UCSD-AML1 (cell line): ENCODE measurements at regions not wholly inside any gene's neighbourhood (a gene's known extent, or its start where the extent isn't known, plus 50 kb on each side); places are given as distances from the start of the nearest gene placed in this dataset.
A peak's percentile ranks its signal among the peaks of the same experiment; 100 is the strongest.
"Not testable (repeated sequence)": the region's sequence is repeated elsewhere in the genome, so short reads cannot be mapped to it uniquely, and the experiment has no call there.

Source experiments
- DNase-seq: peaks from one replicate; lab custom pipeline; 2025; ENCODE audit not compliant: unreplicated experiment; lab: John Stamatoyannopoulos, UW

DNA sequence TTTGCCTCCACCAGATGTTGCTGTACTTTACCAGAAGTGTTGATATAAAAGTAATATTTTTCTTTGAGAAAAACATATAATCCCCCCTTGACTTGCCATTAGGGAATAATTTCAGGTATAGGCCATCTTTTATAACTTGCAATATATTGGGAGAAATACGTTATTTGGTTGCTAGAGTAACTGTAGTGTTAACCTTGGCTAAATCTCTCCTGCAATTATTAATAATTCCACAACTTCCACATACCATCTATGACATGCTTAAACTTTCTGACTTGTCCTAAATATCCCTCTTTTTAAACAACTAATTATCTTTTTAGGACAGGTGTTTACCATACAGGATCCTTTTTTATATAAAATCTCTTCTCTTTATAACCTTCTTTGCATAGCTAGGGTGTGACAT, 1048.2 kb downstream of the SLC16A7 start:
- no peak for DNase-seq

- no peak for DNase-seq
Measured at GRCh38 chr12:60666895-60667294, 1071.1 kb downstream of the SLC16A7 start.

GRCh38 chr12:60672949-60673348, 1077.1 kb downstream of the SLC16A7 start:
- no peak for DNase-seq

- peak; percentile 9 for DNase-seq
Measured at GRCh38 chr12:60684988-60685655, 1089.3 kb downstream of the SLC16A7 start.

DNA sequence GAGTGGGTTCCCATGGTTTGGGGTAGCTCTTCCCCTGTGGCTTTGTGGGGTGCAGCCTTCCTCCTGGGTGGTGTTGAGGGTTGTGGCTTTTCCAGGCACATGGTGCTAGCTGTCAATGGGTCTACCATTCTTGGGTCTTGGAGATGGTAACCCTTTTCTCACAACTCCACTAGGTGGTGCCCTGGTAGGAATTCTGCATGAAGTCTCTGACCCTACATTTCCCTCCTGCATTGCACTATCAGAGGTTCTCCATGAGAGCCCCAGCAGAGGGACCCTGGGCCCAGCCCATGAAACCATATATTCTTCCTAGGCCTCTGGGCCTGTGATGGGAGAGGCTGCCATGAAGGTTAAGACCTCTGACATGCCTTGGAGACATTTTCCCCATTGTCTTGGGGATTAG, 1093.3 kb downstream of the SLC16A7 start:
- DNase-seq, result peak; percentile 11

- DNase-seq, result no peak
Measured at GRCh38 chr12:60693019-60693626, 1097.3 kb downstream of the SLC16A7 start.

GRCh38 chr12:60704171-60704914, 1108.5 kb downstream of the SLC16A7 start:
- no peak for DNase-seq

DNA sequence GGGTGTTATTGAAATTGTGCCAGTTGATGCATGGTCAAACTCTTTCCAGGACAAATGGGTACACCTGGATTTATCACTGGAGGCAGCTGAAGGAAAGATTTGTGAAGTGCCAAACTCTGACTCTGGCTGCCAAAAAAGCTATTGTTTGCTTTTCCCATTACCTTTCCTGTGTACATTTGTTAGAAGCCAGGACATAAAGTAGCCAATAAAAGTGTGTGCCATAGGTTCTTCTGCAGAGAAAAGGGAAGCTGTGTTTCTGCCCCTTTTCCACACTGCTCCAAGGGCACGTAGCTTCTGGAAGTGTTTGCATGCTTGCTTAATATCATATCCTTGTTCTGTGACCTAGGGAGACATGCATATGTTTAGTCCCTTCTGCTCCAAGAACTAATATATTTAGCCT, 1114.4 kb downstream of the SLC16A7 start:
- DNase-seq, result no peak

GRCh38 chr12:60714141-60714900, 1118.5 kb downstream of the SLC16A7 start:
- DNase-seq, result no peak

DNA sequence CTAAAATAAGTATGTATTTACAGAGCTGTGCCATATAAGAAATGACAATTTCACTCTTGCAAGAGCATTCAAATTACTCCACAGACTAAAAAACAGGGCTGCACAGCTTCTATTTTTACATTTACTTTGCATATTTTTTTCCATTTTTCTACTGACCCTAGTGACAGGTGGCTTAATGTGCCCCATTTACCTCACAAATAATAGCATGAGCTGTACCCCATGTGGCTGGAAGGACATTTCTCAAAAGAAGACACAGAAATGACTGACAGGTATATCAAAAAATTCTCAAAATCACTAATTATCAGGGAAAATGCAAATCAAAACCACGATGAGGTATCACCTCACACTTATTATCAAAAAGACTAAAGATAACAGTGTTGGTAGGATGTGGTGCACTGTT, 1128.6 kb downstream of the SLC16A7 start:
- no peak for DNase-seq

DNA sequence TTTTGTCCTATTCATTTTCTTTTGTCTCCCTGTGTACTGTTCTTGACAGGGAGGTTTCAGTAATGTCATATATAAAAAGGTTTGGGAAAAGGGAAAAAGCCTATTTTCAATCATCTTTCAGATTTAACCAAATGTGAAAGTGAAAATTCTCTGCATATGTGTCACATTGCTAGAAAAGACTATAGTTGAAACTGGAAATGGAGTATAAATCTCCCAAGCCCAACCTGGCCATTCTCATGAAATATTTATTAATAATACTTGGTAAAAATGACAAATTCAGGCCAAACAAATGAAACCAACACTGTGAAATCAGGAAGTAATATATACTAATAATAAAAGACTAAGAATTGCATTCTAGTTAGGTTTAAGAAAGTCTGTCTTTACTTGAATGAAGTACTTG, 1129.2 kb downstream of the SLC16A7 start:
- no peak for DNase-seq

- DNase-seq, result no peak
Measured at GRCh38 chr12:60752589-60752988, 1156.8 kb downstream of the SLC16A7 start.

GRCh38 chr12:60758224-60758623, 1162.4 kb downstream of the SLC16A7 start:
- no peak for DNase-seq

- no peak for DNase-seq
Measured at GRCh38 chr12:60760965-60761364, 1165.1 kb downstream of the SLC16A7 start.

GRCh38 chr12:60801166-60801565, 1205.3 kb downstream of the SLC16A7 start:
- DNase-seq, result not testable (repeated sequence)

GRCh38 chr12:60803147-60803546, 1207.3 kb downstream of the SLC16A7 start:
- DNase-seq, result no peak

DNA sequence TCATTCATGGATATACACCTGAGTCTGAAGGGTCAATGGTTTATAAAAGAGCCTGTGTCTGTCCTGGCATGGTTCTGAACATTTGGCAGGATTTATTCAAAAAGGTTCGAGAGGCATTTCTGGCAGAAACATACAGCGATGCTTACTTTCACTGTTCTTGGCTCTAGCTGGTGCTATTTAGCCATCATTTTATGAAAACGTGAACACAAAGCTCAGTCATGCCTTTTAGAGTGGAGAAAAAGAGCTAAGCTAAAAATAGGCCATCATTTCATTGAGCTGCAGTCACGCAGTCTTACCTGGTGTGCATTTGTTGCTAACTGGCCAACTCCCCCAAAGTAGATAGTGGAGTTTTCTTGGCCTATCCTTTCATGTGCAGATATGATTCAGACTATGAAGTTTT, 1209.5 kb downstream of the SLC16A7 start:
- DNase-seq, result no peak

- DNase-seq, result no peak
Measured at GRCh38 chr12:60819794-60820193, 1224.0 kb downstream of the SLC16A7 start.

DNA sequence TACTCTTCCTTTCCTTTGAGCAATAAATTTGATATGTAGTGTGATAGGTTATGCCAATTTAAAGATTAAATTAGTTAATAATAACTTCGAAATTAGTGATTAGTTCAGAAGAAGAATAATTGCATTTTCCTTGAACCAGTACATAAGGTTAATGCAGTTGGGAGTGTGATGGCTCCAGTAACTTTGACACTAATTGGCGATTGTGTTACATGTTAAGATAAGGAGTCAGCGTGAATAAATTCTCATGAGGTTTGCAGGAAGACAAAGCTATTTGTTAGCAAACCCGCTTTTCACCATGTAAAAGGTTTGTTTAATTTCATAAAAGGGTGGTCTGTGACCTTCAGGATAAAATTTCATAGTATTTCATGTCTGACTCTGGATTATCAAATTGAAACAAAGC, 1226.8 kb downstream of the SLC16A7 start:
- no peak for DNase-seq

GRCh38 chr12:60830381-60830780, 1234.6 kb downstream of the SLC16A7 start:
- no peak for DNase-seq

DNA sequence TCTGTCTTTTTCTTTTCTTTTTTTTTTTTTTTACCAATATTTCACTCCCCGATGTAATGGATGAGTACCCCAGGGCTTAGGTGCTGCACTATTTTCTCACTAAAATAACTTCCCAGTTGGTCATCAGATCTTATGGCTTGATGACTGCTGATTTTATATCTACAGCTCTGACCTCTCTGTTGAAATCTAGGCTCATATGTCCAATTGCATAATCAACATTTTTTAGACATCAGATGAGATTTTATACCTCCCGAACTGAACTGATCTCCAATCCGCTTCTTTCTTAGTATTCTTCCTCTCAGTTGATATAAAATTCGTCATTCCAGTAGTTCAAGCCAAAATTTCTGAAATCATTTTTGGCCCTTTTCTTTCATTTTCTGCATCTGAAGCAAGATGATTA, 1236.5 kb downstream of the SLC16A7 start:
- DNase-seq, result no peak

DNA sequence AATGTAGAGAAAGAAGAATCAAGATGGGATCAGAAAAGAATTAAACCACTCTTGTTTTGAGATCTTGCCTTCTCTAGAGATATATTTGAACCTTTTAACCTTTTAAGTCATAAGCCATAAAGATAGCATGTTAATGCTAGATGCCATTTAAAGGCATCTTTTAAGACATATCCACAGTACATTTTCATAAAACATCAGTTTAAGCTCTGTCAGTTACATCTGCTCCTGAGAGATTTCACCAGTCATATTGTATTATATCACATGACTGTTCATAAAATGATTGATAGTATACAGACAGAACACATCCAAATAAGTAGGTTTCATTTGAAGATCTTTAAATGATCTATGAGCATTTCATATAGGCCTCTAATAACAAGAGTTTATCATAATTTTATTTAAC, 1238.5 kb downstream of the SLC16A7 start:
- no peak for DNase-seq
